A673 (cell line): ENCODE measurements at regions not wholly inside any gene's neighbourhood (a gene's known extent, or its start where the extent isn't known, plus 50 kb on each side); places are given as distances from the start of the nearest gene placed in this dataset.

Source experiments
- BruUV-seq: library from RNA; stranded (reverse); fragments of 400-500 nt; replicated peaks from 2 replicates; lab custom pipeline; 2021; lab: Mats Ljungman, UMichigan
- CTCF ChIA-PET: fragments of 300-600 bp; sonication (Branson Sonifier 250); formaldehyde crosslinking; loops from one replicate; lab custom pipeline; 2022; ENCODE audit warnings: antibody characterized with exemption; lab: Charles Lee
- POLR2A ChIA-PET: fragments of 300-600 bp; sonication (Branson Sonifier 250); formaldehyde crosslinking; loops from one replicate; lab custom pipeline; 2022; ENCODE audit warnings: antibody characterized with exemption; ENCODE audit not compliant: low non-redundant PET; lab: Charles Lee
- DNase-seq: peaks from one replicate; pipeline ENCODE4 v3.0.0-alpha.2; 2015; ENCODE audit warnings: low spot score
- H3K27ac ChIP-seq: fragments of 200-600 bp; sonication (generic); 2 replicates; pipeline ENCODE4 v1.5.1; 2016; ENCODE audit warnings: mixed run types, low read depth, mild to moderate bottlenecking, mixed read lengths, antibody characterized with exemption, low read length; ENCODE audit not compliant: poor library complexity, severe bottlenecking
- H3K27me3 ChIP-seq: fragments of 200-600 bp; sonication (generic); replicated peaks from 2 replicates; pipeline ENCODE4 v1.6.1; 2017; ENCODE audit warnings: mixed run types, low read depth, mild to moderate bottlenecking, mixed read lengths, antibody characterized with exemption, low read length; ENCODE audit not compliant: insufficient read depth, poor library complexity
- H3K36me3 ChIP-seq: fragments of 200-600 bp; sonication (generic); 2 replicates; pipeline ENCODE4 v1.6.1; 2016; ENCODE audit warnings: mixed run types, mild to moderate bottlenecking, mixed read lengths, antibody characterized with exemption, low read length; ENCODE audit not compliant: insufficient read depth, poor library complexity, severe bottlenecking
- H3K4me1 ChIP-seq: fragments of 200-600 bp; sonication (generic); 2 replicates; pipeline ENCODE4 v1.6.1; 2017; ENCODE audit warnings: mixed run types, mild to moderate bottlenecking, mixed read lengths, antibody characterized with exemption, low read length; ENCODE audit not compliant: insufficient read depth, poor library complexity, severe bottlenecking
- H3K4me3 ChIP-seq: fragments of 200-600 bp; sonication (generic); 2 replicates; pipeline ENCODE4 v1.5.1; 2016; ENCODE audit warnings: low read depth, mixed run types, mild to moderate bottlenecking, mixed read lengths, low read length; ENCODE audit not compliant: poor library complexity, severe bottlenecking
- H3K9me3 ChIP-seq: fragments of 200-600 bp; sonication (generic); 2 replicates; pipeline ENCODE4 v1.6.1; 2016; ENCODE audit warnings: mixed run types, low read depth, mild to moderate bottlenecking, mixed read lengths, antibody characterized with exemption, low read length; ENCODE audit not compliant: poor library complexity, severe bottlenecking
- CTCF ChIP-seq: fragments of 300-800, 200-600 bp; sonication (generic); conservative IDR thresholded peaks from 2 replicates; pipeline ENCODE4 v1.5.1; 2017; ENCODE audit warnings: low read depth, mild to moderate bottlenecking, antibody characterized with exemption, low read length, moderate library complexity, mixed read lengths
- EZH2 ChIP-seq: fragments of 200-600 bp; sonication (generic); IDR thresholded peaks from 2 replicates; pipeline ENCODE4 v1.6.1; 2017; ENCODE audit warnings: borderline replicate concordance, low read depth, mild to moderate bottlenecking, mixed read lengths, antibody characterized with exemption, low read length; ENCODE audit not compliant: poor library complexity, severe bottlenecking
- intact Hi-C: fragments of 100-400 bp; cut with micrococcal nuclease; formaldehyde crosslinking; loops from one replicate; pipeline ENCODE4 v1.10.0; 2022; ENCODE audit not compliant: unreplicated experiment

- H3K27ac ChIP-seq: no peak overlapping the region
- TF ChIP-seq EZH2 (no peak), CTCF (no peak)
- no peaks in the 10 kb centered on the region for H3K27me3 ChIP-seq
- ChIA-PET POLR2A (no interaction called here), CTCF (no interaction called here)
- H3K9me3 ChIP-seq: no peaks in the 10 kb centered on the region
- BruUV-seq: no TSS peak
- no peak overlapping the region for H3K4me3 ChIP-seq
- DNase-seq: no peak
- no peaks in the 10 kb centered on the region for H3K36me3 ChIP-seq
- intact Hi-C loops: no loop called here
- no peaks in the 10 kb centered on the region for H3K4me1 ChIP-seq
These were observed 183.7 kb upstream of the TMEM132C start for GRCh38 chr12:128083132-128083729.

GRCh38 chr12:128088926-128089325, 178.0 kb upstream of the TMEM132C start:
- CTCF ChIA-PET: no interaction called here
- BruUV-seq: no TSS peak

GRCh38 chr12:128089961-128090360, 177.0 kb upstream of the TMEM132C start:
- no peak overlapping the region for H3K4me3 ChIP-seq
- intact Hi-C loops: no loop called here
- no peaks in the 10 kb centered on the region for H3K4me1 ChIP-seq
- no peak overlapping the region for H3K27ac ChIP-seq
- H3K9me3 ChIP-seq: no peaks in the 10 kb centered on the region
- TF ChIP-seq CTCF (no peak), EZH2 (no peak)
- CTCF ChIA-PET: no interaction called here
- no TSS peak for BruUV-seq
- H3K36me3 ChIP-seq: no peaks in the 10 kb centered on the region
- DNase-seq: no peak
- POLR2A ChIA-PET: no interaction called here
- no peaks in the 10 kb centered on the region for H3K27me3 ChIP-seq

More at GRCh38 chr12:128088926-128089325, 178.0 kb upstream of the TMEM132C start:
- Histone ChIP-seq H3K36me3 (no peaks in the 10 kb centered on the region), H3K4me3 (no peak overlapping the region), H3K27ac (no peak overlapping the region), H3K4me1 (no peaks in the 10 kb centered on the region), H3K27me3 (no peaks in the 10 kb centered on the region), H3K9me3 (no peaks in the 10 kb centered on the region)
- no peak for DNase-seq
- intact Hi-C loops: no loop called here
- POLR2A ChIA-PET: no interaction called here
- no peak for TF ChIP-seq EZH2
- no peak for TF ChIP-seq CTCF
